ENCODE measurements at regions not wholly inside any gene's neighbourhood (a gene's known extent, or its start where the extent isn't known, plus 50 kb on each side); places are given as distances from the start of the nearest gene placed in this dataset.

GRCh38 chr2:16006537-16007166 is 66.3 kb downstream of the MYCN start:
- TF ChIP-seq KLF1 (tag by site-specific recombination; IDR thresholded peaks at IDR 0.05) (no peak), CTCF (tag by site-specific recombination; IDR thresholded peaks at IDR 0.05) (no peak)
